HL-60 (cell line): ENCODE measurements at regions not wholly inside any gene's neighbourhood (a gene's known extent, or its start where the extent isn't known, plus 50 kb on each side); places are given as distances from the start of the nearest gene placed in this dataset.

Experiments used
- DNase-seq, 2 experiments: peaks; one replicate each; pipeline ENCODE4 v3.0.0-alpha.2; 2010 to 2020; ENCODE audit warnings: low read depth in 1 of 2, low spot score in 1 of 2
- H3K27ac ChIP-seq: fragments of 250-450 bp; sonication (Bioruptor Pico); replicated peaks from 2 replicates; pipeline ENCODE4 v1.5.1; 2020; ENCODE audit warnings: mild to moderate bottlenecking, moderate library complexity
- H3K27me3 ChIP-seq: fragments of 250-450 bp; sonication (Bioruptor Pico); 2 replicates; pipeline ENCODE4 v1.5.1; 2021; ENCODE audit warnings: mild to moderate bottlenecking, moderate library complexity; ENCODE audit not compliant: insufficient read depth, poor library complexity, severe bottlenecking
- H3K4me3 ChIP-seq: replicated peaks from 2 replicates; pipeline ENCODE4 v1.5.1; 2011; ENCODE audit warnings: mild to moderate bottlenecking, control low read depth, low read length; ENCODE audit not compliant: insufficient read depth
- CTCF ChIP-seq: IDR thresholded peaks from one replicate; pipeline ENCODE4 v1.5.1; 2011; ENCODE audit warnings: low read length, control low read depth, inconsistent platforms; ENCODE audit not compliant: insufficient read depth
- GABPA ChIP-seq: IDR thresholded peaks from 2 replicates; pipeline ENCODE4 v1.6.1; 2012; ENCODE audit warnings: low read depth
- POLR2AphosphoS5 ChIP-seq: IDR thresholded peaks from 2 replicates; pipeline ENCODE4 v1.6.1; 2012; ENCODE audit warnings: low read depth
- REST ChIP-seq: IDR thresholded peaks from 2 replicates; pipeline ENCODE4 v1.6.1; 2012; ENCODE audit warnings: low read depth; ENCODE audit not compliant: insufficient replicate concordance
- SPI1 ChIP-seq: IDR thresholded peaks from 2 replicates; pipeline ENCODE4 v1.6.1; 2012; ENCODE audit warnings: low read depth, mild to moderate bottlenecking, borderline replicate concordance

- Histone ChIP-seq H3K27ac (no peak overlapping the region), H3K27me3 (no peaks in the 10 kb centered on the region), H3K4me3 (no peak overlapping the region)
- DNase-seq, result no peak
- TF ChIP-seq CTCF (no peak), SPI1 (no peak), REST (no peak), POLR2AphosphoS5 (no peak), GABPA (no peak)
These were observed 139.7 kb upstream of the SPRY1 start for GRCh38 chr4:123256901-123257300.

GRCh38 chr4:123257591-123257990, 139.0 kb upstream of the SPRY1 start:
- Histone ChIP-seq H3K27ac (no peak overlapping the region), H3K4me3 (no peak overlapping the region), H3K27me3 (no peaks in the 10 kb centered on the region)
- DNase-seq, result no peak
- TF ChIP-seq CTCF (no peak), GABPA (no peak), SPI1 (no peak), REST (no peak), POLR2AphosphoS5 (no peak)

- no peaks in the 10 kb centered on the region for H3K27me3 ChIP-seq
- H3K4me3 ChIP-seq, result no peak overlapping the region
- no peak for DNase-seq
- no peak for TF ChIP-seq POLR2AphosphoS5
- no peak for TF ChIP-seq SPI1
- TF ChIP-seq REST, result no peak
- TF ChIP-seq CTCF, result no peak
- TF ChIP-seq GABPA, result no peak
- no peak overlapping the region for H3K27ac ChIP-seq
These were observed 136.6 kb upstream of the SPRY1 start for GRCh38 chr4:123259676-123260646.
